Activated CD4-positive, alpha-beta T cell treated with anti-CD3 and anti-CD28 coated beads, Interleukin-2, Interleukin-6, amounts not matched to agents 100 ng/mL and 50 ng/mL, durations not matched to agents 16 hours and 8 hours (primary cell): ENCODE measurements at regions not wholly inside any gene's neighbourhood (a gene's known extent, or its start where the extent isn't known, plus 50 kb on each side); places are given as distances from the start of the nearest gene placed in this dataset.

Experiments
- DNase-seq: peaks from one replicate; pipeline ENCODE4 v3.0.0-alpha.2; 2020

DNA sequence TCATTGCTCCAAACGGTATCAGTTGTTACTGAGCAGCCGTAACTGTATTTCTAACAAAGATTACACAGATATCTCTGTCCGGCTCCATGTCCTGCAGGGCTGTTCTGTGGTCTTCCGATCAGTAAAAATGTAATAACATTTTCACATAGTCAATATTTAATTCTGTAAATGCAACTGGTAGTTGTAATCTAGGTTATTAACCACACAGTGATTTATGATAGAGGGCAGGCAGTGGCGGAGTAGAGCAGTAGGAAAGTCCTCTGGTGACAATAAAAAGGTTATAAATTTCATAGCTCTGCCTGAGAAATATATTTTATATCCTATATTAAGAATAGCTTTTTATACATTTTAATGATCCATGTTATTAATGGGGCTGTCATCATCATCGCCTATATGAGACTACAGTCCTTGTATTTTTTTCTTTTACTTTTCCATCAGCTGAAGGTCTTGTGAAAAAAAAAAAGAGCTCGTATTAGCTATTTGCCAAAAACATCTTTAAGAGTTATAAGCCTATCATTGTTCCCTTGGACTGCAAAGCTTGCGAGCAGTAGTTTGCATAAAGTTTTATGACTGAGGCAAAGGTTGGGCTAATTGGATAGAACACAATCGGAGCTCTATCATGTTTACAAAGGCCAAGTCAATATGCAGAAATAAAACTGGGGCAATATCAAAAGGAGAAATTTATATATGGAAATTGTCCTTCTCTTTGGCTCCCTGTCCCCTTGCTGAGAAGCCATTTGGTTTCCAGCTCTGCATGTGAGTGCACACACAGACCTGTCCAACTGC is 648.0 kb downstream of the IRX1 start:
- no peak for DNase-seq

DNA sequence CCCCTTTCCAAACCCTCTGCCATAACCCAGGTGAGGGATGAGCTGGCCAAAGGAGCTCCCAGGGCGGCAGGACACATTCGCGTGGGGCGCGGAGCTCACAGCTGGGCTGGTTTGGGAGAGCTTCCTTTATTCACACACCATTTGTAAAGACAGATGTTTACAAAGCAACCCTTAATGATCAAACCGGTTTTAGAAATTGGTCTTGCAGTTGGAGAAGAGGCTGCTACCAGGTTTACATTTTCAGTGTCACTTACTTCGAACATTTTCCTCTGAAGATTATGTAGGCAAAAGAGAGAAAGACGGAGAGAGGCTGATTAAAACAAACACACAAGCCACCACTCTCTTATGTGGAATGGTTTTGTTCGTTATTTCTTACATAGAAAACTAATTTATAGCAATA is 648.7 kb downstream of the IRX1 start:
- no peak for DNase-seq

DNA sequence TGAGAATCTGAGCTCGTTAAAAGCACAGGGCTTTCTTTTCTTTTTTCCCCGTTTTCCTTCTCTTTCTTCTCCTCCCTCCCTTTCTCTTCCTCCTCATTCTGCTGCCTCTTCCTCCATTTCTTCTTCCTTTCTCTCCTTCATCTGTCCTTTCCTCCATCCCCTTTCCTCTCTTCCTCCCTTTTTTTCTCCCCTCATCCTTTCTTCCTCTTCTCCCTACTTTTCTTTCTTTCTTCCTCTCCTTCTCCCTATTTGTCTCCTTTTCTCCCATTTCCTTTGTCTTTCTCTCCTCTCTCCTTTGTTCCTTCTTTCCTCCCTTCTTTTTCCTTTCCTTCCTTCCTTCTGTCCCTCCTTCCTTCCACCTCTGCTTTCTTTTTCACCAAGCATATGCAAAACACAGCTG is 649.4 kb downstream of the IRX1 start:
- DNase-seq = no peak

DNA sequence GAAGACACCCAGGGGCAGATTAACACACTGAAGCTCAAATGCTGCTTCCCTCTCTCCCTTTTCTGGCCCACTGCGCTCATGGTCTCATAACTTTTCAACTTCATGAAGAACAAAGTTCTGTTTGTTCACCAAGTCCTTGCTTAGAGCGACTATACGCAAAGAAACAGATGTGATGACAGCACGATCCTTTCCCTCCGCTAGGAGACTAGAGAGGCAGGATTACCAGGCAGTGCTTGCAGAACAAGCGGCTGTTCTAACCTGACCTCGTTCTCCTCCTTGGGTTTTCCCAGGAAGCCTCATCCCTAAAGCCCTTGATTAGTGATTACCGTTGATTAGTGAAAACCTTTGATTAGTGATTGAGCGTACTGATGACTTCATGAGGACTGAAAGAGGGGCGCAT is 649.9 kb downstream of the IRX1 start:
- no peak for DNase-seq

DNA sequence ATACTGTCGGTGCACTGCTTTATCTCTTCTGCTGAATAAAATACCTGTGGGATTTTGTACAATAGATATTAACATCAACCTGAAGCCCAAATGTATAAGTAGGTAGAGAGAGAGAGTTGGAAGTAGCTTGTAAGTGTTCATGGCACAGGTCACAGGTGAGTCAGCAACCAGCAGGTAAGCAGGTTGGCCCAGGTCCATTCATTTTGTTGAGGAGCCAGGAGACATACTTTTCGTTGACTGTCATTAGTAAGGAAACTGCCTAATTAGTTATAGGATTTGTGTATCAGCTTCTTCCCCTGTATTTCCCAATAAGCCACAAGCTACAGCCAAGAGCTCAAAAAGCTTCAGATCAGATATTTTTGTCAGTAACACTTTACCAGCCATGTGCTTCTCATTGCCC is 650.8 kb downstream of the IRX1 start:
- DNase-seq = no peak

DNA sequence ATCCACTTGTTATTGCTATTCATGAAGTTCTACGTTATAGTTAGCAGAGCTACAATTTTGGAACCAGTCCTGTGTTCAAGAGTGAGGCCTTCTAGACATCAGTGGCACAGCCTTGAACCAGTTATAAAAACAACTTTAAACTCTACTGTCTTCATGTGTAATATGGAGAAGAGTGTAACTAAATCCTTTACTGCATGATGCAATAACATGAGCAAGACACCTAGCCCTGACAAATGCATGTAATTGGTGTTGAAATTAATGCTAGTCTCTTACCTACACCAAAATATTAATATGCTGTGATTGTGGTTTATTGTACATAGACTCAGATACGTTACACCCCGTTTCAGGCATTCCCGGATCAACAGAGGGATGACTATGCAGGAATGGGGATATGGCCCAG is 654.6 kb downstream of the IRX1 start:
- DNase-seq = no peak

GRCh38 chr5:4252385-4252784 is 656.8 kb downstream of the IRX1 start:
- no peak for DNase-seq

GRCh38 chr5:4254736-4255135 is 659.1 kb downstream of the IRX1 start:
- no peak for DNase-seq

- no peak for DNase-seq
Observed at GRCh38 chr5:4255441-4255840, 659.8 kb downstream of the IRX1 start.

GRCh38 chr5:4258170-4258569 is 662.5 kb downstream of the IRX1 start:
- no peak for DNase-seq

- no peak for DNase-seq
Observed at GRCh38 chr5:4271193-4271592, 675.6 kb downstream of the IRX1 start.

DNA sequence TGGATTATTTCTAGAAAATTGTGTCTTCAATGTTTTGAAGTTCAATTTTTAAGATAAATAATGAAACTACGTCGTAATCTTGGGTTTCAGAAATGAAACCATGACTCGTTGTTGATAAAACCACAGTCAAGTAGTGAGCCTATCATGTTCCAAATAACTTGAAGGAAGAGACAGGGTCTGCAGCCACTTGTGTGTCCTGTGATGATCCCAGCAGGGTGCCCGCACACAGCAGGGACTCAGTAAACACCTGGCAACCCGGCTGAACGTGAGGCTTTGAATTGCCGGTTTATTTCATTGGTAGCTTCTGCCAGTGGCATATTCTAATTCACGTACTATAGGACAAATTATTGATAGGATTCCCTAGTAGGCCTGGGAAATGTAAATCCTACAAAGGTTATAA is 679.6 kb downstream of the IRX1 start:
- DNase-seq = no peak

DNA sequence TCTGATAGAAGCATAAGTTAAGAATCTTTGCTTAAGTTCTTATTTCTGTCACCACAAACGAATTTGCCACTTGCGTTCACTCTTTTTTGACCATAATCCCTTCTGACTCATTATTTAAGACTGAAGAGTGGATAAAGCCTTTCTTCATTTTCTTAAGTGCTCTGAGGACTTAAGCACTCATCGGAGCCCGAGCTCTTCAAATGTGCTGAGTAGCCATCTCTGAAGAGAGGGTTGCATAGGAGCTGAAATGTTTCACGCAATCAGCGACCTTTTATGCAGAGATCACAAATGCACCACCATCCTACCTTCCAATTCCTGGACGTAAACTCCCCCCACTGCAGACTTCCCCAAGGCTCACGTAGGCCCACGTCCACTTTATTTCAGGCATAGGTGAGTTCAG is 699.2 kb downstream of the IRX1 start:
- DNase-seq = no peak

GRCh38 chr5:4295663-4296339 is 700.2 kb downstream of the IRX1 start:
- no peak for DNase-seq

GRCh38 chr5:4306057-4306456 is 710.4 kb downstream of the IRX1 start:
- no peak for DNase-seq

GRCh38 chr5:4309026-4309425 is 713.4 kb downstream of the IRX1 start:
- no peak for DNase-seq

GRCh38 chr5:4313138-4313537 is 717.5 kb downstream of the IRX1 start:
- DNase-seq = no peak

- no peak for DNase-seq
Observed at GRCh38 chr5:4319478-4320128, 724.0 kb downstream of the IRX1 start.

DNA sequence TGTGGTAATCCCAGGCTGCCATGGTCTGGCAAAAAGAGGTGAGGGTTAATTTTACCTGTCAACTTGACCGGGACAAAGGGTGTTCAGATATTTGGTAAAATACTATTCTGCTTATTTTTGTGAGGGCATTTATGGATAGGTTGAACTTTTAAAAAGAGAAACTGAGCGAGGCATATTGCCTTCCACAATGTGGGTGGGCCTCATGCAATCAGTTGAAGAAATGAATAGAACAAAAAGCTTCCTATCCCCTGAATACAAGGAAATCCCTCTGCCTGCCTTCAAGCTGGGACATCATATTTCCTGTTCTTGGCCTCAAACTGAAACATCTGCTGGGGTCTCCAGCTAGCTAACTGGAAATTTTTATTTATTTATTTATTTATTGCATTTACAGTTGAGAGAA is 734.7 kb downstream of the IRX1 start:
- DNase-seq = no peak

DNA sequence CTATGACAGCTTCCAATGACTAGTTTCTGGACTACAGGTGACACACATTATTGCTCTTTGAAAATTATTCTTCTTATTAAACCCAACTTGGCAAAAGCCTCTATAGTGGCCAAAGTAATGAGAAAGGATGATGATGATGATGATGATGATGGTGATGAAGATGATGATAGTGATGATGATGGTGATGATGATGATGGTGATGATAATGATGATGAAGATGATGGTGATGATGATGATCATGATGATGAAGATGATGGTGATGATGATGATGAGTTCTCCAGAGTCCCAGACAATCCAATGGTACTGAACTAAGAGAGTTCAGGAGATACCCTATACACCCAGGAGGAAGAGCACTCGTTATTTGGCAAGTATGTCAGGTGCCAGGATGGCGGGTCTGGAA is 739.4 kb downstream of the IRX1 start:
- DNase-seq = no peak

- DNase-seq = no peak
Observed at GRCh38 chr5:4337519-4337918, 741.9 kb downstream of the IRX1 start.

DNA sequence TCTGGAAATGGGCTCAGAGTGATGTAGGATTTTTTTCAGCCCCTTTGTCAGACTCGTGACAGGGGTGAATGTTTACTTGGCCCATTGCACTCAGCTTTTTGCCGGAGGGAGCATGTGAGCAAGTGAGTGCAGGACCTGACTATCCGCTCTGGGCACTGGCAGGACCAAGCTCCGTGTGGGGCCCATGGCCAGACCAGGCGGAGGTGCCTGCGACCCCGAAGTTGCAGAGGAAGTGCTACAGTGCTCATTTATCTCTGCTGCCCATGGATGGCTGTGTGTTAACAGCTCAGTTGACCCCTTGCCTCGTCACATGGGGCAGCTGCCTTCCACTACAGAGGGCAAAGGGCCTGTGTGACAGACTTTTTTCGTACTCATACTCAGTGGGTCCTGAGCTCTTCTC is 744.3 kb downstream of the IRX1 start:
- no peak for DNase-seq

GRCh38 chr5:4345850-4346249 is 750.2 kb downstream of the IRX1 start:
- DNase-seq = no peak

GRCh38 chr5:4348423-4348822 is 752.8 kb downstream of the IRX1 start:
- DNase-seq = no peak
